ENCODE measurements at regions not wholly inside any gene's neighbourhood (a gene's known extent, or its start where the extent isn't known, plus 50 kb on each side); places are given as distances from the start of the nearest gene placed in this dataset.
"Not testable (repeated sequence)": the region's sequence is repeated elsewhere in the genome, so short reads cannot be mapped to it uniquely, and the experiment has no call there.

- H3K9ac ChIP-seq (ENCODE audit: low read length): no peak overlapping the region
- H3K36me3 ChIP-seq (ENCODE audit: control insufficient read depth, insufficient read depth, low read length): no peaks in the 10 kb centered on the region
- H3K9me3 ChIP-seq (ENCODE audit: control insufficient read depth, insufficient read depth, low read depth, low read length): peaks cover 2% of the 10 kb centered on the region; the same call in 1 of the 2 replicates
- H3K4me3 ChIP-seq (ENCODE audit: low read depth, low read length): no peak overlapping the region
- no peak overlapping the region for H3K27ac ChIP-seq (ENCODE audit: low read depth, low read length)
- no peaks in the 10 kb centered on the region; the same call in 1 of the 2 replicates for H3K4me1 ChIP-seq (ENCODE audit: control insufficient read depth, insufficient read depth, low read length)
- H3K27me3 ChIP-seq (ENCODE audit: control insufficient read depth, insufficient read depth, low read length): no peaks in the 10 kb centered on the region
Observed at GRCh38 chr2:95757988-95758387, 166.2 kb downstream of the TRIM43 start.

- Histone ChIP-seq H3K9ac (ENCODE audit: low read length) (no peak overlapping the region), H3K36me3 (ENCODE audit: control insufficient read depth, insufficient read depth, low read length) (no peaks in the 10 kb centered on the region), H3K27ac (ENCODE audit: low read depth, low read length) (no peak overlapping the region), H3K9me3 (ENCODE audit: control insufficient read depth, insufficient read depth, low read depth, low read length) (peaks cover 2% of the 10 kb centered on the region; the same call in 1 of the 2 replicates), H3K4me1 (ENCODE audit: control insufficient read depth, insufficient read depth, low read length) (no peaks in the 10 kb centered on the region; the same call in 1 of the 2 replicates), H3K27me3 (ENCODE audit: control insufficient read depth, insufficient read depth, low read length) (no peaks in the 10 kb centered on the region), H3K4me3 (ENCODE audit: low read depth, low read length) (no peak overlapping the region)
Observed at GRCh38 chr2:95759481-95760246, 167.9 kb downstream of the TRIM43 start.

- Histone ChIP-seq H3K9ac (ENCODE audit: low read length) (no peak overlapping the region), H3K27ac (ENCODE audit: low read depth, low read length) (no peak overlapping the region), H3K9me3 (ENCODE audit: control insufficient read depth, insufficient read depth, low read depth, low read length) (peaks cover 2% of the 10 kb centered on the region; the same call in 1 of the 2 replicates), H3K4me1 (ENCODE audit: control insufficient read depth, insufficient read depth, low read length) (no peaks in the 10 kb centered on the region; the same call in 1 of the 2 replicates), H3K27me3 (ENCODE audit: control insufficient read depth, insufficient read depth, low read length) (no peaks in the 10 kb centered on the region), H3K36me3 (ENCODE audit: control insufficient read depth, insufficient read depth, low read length) (no peaks in the 10 kb centered on the region), H3K4me3 (ENCODE audit: low read depth, low read length) (no peak overlapping the region)
Observed at GRCh38 chr2:95760806-95761525, 169.2 kb downstream of the TRIM43 start.

GRCh38 chr2:95761556-95761955 lies 169.8 kb downstream of the TRIM43 start:
- H3K4me3 ChIP-seq (ENCODE audit: low read depth, low read length): no peak overlapping the region
- H3K27ac ChIP-seq (ENCODE audit: low read depth, low read length): no peak overlapping the region
- no peaks in the 10 kb centered on the region; the same call in 1 of the 2 replicates for H3K4me1 ChIP-seq (ENCODE audit: control insufficient read depth, insufficient read depth, low read length)
- no peaks in the 10 kb centered on the region for H3K36me3 ChIP-seq (ENCODE audit: control insufficient read depth, insufficient read depth, low read length)
- H3K27me3 ChIP-seq (ENCODE audit: control insufficient read depth, insufficient read depth, low read length): no peaks in the 10 kb centered on the region
- H3K9me3 ChIP-seq (ENCODE audit: control insufficient read depth, insufficient read depth, low read depth, low read length): peaks cover 2% of the 10 kb centered on the region; the same call in 1 of the 2 replicates
- H3K9ac ChIP-seq (ENCODE audit: low read length): no peak overlapping the region

- H3K27me3 ChIP-seq (ENCODE audit: control insufficient read depth, insufficient read depth, low read length); H3K27ac ChIP-seq (ENCODE audit: low read depth, low read length); H3K36me3 ChIP-seq (ENCODE audit: control insufficient read depth, insufficient read depth, low read length); H3K9ac ChIP-seq (ENCODE audit: low read length); H3K4me1 ChIP-seq (ENCODE audit: control insufficient read depth, insufficient read depth, low read length); H3K9me3 ChIP-seq (ENCODE audit: control insufficient read depth, insufficient read depth, low read depth, low read length); H3K4me3 ChIP-seq (ENCODE audit: low read depth, low read length): not testable (repeated sequence)
Observed at GRCh38 chr2:95762023-95763021, 170.5 kb downstream of the TRIM43 start.

- H3K4me3 ChIP-seq (ENCODE audit: low read depth, low read length); H3K27me3 ChIP-seq (ENCODE audit: control insufficient read depth, insufficient read depth, low read length); H3K27ac ChIP-seq (ENCODE audit: low read depth, low read length); H3K36me3 ChIP-seq (ENCODE audit: control insufficient read depth, insufficient read depth, low read length); H3K9me3 ChIP-seq (ENCODE audit: control insufficient read depth, insufficient read depth, low read depth, low read length); H3K4me1 ChIP-seq (ENCODE audit: control insufficient read depth, insufficient read depth, low read length); H3K9ac ChIP-seq (ENCODE audit: low read length): not testable (repeated sequence)
Observed at GRCh38 chr2:95763074-95763473, 171.3 kb downstream of the TRIM43 start.

- H3K9me3 ChIP-seq (ENCODE audit: control insufficient read depth, insufficient read depth, low read depth, low read length); H3K9ac ChIP-seq (ENCODE audit: low read length); H3K27ac ChIP-seq (ENCODE audit: low read depth, low read length); H3K4me3 ChIP-seq (ENCODE audit: low read depth, low read length); H3K27me3 ChIP-seq (ENCODE audit: control insufficient read depth, insufficient read depth, low read length); H3K4me1 ChIP-seq (ENCODE audit: control insufficient read depth, insufficient read depth, low read length); H3K36me3 ChIP-seq (ENCODE audit: control insufficient read depth, insufficient read depth, low read length): not testable (repeated sequence)
Observed at GRCh38 chr2:95764966-95765365, 173.2 kb downstream of the TRIM43 start.

GRCh38 chr2:95765925-95766910 lies 174.4 kb downstream of the TRIM43 start:
- H3K9ac ChIP-seq (ENCODE audit: low read length); H3K4me1 ChIP-seq (ENCODE audit: control insufficient read depth, insufficient read depth, low read length); H3K27me3 ChIP-seq (ENCODE audit: control insufficient read depth, insufficient read depth, low read length); H3K36me3 ChIP-seq (ENCODE audit: control insufficient read depth, insufficient read depth, low read length); H3K27ac ChIP-seq (ENCODE audit: low read depth, low read length); H3K4me3 ChIP-seq (ENCODE audit: low read depth, low read length); H3K9me3 ChIP-seq (ENCODE audit: control insufficient read depth, insufficient read depth, low read depth, low read length): not testable (repeated sequence)

GRCh38 chr2:95767531-95767930 lies 175.7 kb downstream of the TRIM43 start:
- H3K9ac ChIP-seq (ENCODE audit: low read length); H3K27me3 ChIP-seq (ENCODE audit: control insufficient read depth, insufficient read depth, low read length); H3K4me1 ChIP-seq (ENCODE audit: control insufficient read depth, insufficient read depth, low read length); H3K27ac ChIP-seq (ENCODE audit: low read depth, low read length); H3K4me3 ChIP-seq (ENCODE audit: low read depth, low read length); H3K9me3 ChIP-seq (ENCODE audit: control insufficient read depth, insufficient read depth, low read depth, low read length); H3K36me3 ChIP-seq (ENCODE audit: control insufficient read depth, insufficient read depth, low read length): not testable (repeated sequence)

GRCh38 chr2:95767950-95768349 lies 176.1 kb downstream of the TRIM43 start:
- H3K36me3 ChIP-seq (ENCODE audit: control insufficient read depth, insufficient read depth, low read length); H3K4me1 ChIP-seq (ENCODE audit: control insufficient read depth, insufficient read depth, low read length); H3K9me3 ChIP-seq (ENCODE audit: control insufficient read depth, insufficient read depth, low read depth, low read length); H3K9ac ChIP-seq (ENCODE audit: low read length); H3K27me3 ChIP-seq (ENCODE audit: control insufficient read depth, insufficient read depth, low read length); H3K4me3 ChIP-seq (ENCODE audit: low read depth, low read length); H3K27ac ChIP-seq (ENCODE audit: low read depth, low read length): not testable (repeated sequence)
